K562 (cell line): ENCODE measurements at regions not wholly inside any gene's neighbourhood (a gene's known extent, or its start where the extent isn't known, plus 50 kb on each side); places are given as distances from the start of the nearest gene placed in this dataset.

ENCODE experiments used
- CAMTA2 ChIP-seq: fragments of 250-450 bp; sonication (Bioruptor Pico); conservative IDR thresholded peaks from 2 replicates; pipeline ENCODE4 v1.5.1; 2022
- CBX5 ChIP-seq: IDR thresholded peaks from 2 replicates; pipeline ENCODE4 v1.6.1; 2014; ENCODE audit warnings: low read depth, borderline replicate concordance
- KLF10 ChIP-seq: fragments of 250-450 bp; sonication (Bioruptor Pico); IDR thresholded peaks from 2 replicates; pipeline ENCODE4 v1.6.1; 2021; ENCODE audit warnings: matching md5 sums
- MXI1 ChIP-seq: IDR thresholded peaks from 2 replicates; pipeline ENCODE4 v1.6.1; 2011; ENCODE audit warnings: low read depth, mild to moderate bottlenecking, improper control_type of control experiment, low read length
- ZNF124 ChIP-seq: sonication (generic); formaldehyde crosslinking; IDR thresholded peaks from 2 replicates; pipeline ENCODE4 v1.8.1; 2022; ENCODE audit warnings: missing genetic modification reagents
- ZNF274 ChIP-seq: IDR thresholded peaks from 2 replicates; pipeline ENCODE4 v1.6.1; 2011; ENCODE audit warnings: low read depth, mild to moderate bottlenecking, low read length, moderate library complexity, borderline replicate concordance
- TF ChIP-seq, protein P1 (sequence below), 3 experiments: IDR thresholded peaks in 2 of 3; conservative IDR thresholded peaks in 1 of 3; 2 replicates each; pipeline ENCODE4 v1.5.1; 2011 to 2012; ENCODE audit warnings: low read length in 3 of 3, mild to moderate bottlenecking in 3 of 3, control low read depth in 2 of 3, improper control_type of control experiment in 1 of 3, inconsistent platforms in 1 of 3, low read depth in 1 of 3, mixed read lengths in 1 of 3, moderate library complexity in 1 of 3; ENCODE audit not compliant: insufficient read depth in 2 of 3
- TF ChIP-seq, protein P2 (sequence below): sonication (generic); formaldehyde crosslinking; IDR thresholded peaks from 2 replicates; pipeline ENCODE4 v1.9.0; 2022; ENCODE audit warnings: mild to moderate bottlenecking, missing genetic modification reagents
- TF ChIP-seq, protein P3 (sequence below): fragments of 450-650 bp; IDR thresholded peaks from 2 replicates; pipeline ENCODE4 v1.6.1; 2018; ENCODE audit not compliant: partially characterized antibody
- TF ChIP-seq, protein P4 (sequence below): conservative IDR thresholded peaks from 2 replicates; pipeline ENCODE4 v1.6.1; 2011; ENCODE audit warnings: low read depth, mild to moderate bottlenecking, low read length; ENCODE audit not compliant: control insufficient read depth

DNA sequence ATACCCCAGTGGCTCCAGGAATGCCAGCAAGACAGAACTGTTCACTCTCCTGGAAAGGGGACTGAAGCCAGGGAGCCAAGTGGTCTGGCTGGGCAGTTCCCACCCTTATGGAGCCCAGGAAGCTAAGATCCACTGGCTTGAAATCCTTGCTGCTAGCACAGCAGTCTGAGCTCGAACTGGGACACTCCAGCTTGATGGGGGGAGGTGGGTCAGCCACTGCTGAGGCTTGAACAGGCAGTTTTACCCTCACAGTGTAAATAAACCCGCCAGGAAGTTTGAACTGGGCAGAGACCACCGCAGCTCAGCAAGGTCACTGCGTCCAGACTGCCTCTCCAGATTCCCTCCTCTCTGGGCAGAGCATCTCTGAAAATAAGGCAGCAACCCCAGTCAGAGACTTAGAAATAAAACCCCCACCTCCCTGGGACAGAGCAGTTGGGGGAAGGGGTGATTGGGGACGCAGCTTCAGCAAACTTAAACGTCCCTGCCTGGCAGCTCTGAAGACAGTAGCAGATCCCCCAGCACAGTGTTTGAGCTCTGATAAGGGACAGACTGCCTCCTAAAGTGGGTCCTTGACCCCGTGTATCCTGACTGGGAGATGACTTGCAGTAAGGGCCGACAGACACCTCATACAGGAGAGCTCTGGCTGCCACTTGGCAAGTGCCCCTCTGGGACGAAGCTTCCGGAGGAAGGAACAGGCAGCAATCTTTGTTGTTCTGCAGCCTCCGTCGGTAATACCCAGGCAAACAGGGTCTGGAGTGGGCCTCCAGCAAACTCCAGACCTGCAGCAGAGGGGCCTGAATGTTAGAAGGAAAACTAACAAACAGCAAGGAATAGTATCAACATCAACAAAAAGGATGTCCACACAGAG lies 568.4 kb downstream of the PLA2G4A start:
- TF ChIP-seq CBX5: no peak
- TF ChIP-seq ZNF274: no peak
- no peak for TF ChIP-seq CAMTA2 (CRISPR knock-in tag)
- no peak for TF ChIP-seq ZNF124 (CRISPR knock-in tag)
- TF ChIP-seq, protein P1, sequence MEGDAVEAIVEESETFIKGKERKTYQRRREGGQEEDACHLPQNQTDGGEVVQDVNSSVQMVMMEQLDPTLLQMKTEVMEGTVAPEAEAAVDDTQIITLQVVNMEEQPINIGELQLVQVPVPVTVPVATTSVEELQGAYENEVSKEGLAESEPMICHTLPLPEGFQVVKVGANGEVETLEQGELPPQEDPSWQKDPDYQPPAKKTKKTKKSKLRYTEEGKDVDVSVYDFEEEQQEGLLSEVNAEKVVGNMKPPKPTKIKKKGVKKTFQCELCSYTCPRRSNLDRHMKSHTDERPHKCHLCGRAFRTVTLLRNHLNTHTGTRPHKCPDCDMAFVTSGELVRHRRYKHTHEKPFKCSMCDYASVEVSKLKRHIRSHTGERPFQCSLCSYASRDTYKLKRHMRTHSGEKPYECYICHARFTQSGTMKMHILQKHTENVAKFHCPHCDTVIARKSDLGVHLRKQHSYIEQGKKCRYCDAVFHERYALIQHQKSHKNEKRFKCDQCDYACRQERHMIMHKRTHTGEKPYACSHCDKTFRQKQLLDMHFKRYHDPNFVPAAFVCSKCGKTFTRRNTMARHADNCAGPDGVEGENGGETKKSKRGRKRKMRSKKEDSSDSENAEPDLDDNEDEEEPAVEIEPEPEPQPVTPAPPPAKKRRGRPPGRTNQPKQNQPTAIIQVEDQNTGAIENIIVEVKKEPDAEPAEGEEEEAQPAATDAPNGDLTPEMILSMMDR (IDR thresholded peaks at IDR 0.05 in 2 of 3, conservative IDR thresholded peaks at IDR 0.05 in 1 of 3; ENCODE audit: insufficient read depth in 2 of 3, low read depth in 1 of 3, low read length in 3 of 3): no peak
- TF ChIP-seq, protein P2, sequence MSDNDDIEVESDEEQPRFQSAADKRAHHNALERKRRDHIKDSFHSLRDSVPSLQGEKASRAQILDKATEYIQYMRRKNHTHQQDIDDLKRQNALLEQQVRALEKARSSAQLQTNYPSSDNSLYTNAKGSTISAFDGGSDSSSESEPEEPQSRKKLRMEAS (CRISPR knock-in tag): no peak
- TF ChIP-seq, protein P3, sequence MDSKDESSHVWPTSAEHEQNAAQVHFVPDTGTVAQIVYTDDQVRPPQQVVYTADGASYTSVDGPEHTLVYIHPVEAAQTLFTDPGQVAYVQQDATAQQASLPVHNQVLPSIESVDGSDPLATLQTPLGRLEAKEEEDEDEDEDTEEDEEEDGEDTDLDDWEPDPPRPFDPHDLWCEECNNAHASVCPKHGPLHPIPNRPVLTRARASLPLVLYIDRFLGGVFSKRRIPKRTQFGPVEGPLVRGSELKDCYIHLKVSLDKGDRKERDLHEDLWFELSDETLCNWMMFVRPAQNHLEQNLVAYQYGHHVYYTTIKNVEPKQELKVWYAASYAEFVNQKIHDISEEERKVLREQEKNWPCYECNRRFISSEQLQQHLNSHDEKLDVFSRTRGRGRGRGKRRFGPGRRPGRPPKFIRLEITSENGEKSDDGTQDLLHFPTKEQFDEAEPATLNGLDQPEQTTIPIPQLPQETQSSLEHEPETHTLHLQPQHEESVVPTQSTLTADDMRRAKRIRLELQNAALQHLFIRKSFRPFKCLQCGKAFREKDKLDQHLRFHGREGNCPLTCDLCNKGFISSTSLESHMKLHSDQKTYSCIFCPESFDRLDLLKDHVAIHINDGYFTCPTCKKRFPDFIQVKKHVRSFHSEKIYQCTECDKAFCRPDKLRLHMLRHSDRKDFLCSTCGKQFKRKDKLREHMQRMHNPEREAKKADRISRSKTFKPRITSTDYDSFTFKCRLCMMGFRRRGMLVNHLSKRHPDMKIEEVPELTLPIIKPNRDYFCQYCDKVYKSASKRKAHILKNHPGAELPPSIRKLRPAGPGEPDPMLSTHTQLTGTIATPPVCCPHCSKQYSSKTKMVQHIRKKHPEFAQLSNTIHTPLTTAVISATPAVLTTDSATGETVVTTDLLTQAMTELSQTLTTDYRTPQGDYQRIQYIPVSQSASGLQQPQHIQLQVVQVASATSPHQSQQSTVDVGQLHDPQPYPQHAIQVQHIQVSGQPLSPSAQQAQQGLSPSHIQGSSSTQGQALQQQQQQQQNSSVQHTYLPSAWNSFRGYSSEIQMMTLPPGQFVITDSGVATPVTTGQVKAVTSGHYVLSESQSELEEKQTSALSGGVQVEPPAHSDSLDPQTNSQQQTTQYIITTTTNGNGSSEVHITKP: no peak
- no peak for TF ChIP-seq KLF10 (CRISPR knock-in tag)
- no peak for TF ChIP-seq MXI1
- TF ChIP-seq, protein P4, sequence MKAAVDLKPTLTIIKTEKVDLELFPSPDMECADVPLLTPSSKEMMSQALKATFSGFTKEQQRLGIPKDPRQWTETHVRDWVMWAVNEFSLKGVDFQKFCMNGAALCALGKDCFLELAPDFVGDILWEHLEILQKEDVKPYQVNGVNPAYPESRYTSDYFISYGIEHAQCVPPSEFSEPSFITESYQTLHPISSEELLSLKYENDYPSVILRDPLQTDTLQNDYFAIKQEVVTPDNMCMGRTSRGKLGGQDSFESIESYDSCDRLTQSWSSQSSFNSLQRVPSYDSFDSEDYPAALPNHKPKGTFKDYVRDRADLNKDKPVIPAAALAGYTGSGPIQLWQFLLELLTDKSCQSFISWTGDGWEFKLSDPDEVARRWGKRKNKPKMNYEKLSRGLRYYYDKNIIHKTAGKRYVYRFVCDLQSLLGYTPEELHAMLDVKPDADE: no peak
